OCI-LY7 (cell line): ENCODE measurements at regions not wholly inside any gene's neighbourhood (a gene's known extent, or its start where the extent isn't known, plus 50 kb on each side); places are given as distances from the start of the nearest gene placed in this dataset.
A peak's percentile ranks its signal among the peaks of the same experiment; 100 is the strongest.

Experiments
- BruUV-seq: library from RNA; stranded (reverse); fragments of 400-500 nt; replicated peaks from 2 replicates; lab custom pipeline; 2021; lab: Mats Ljungman, UMichigan
- CTCF ChIA-PET: fragments of 300-600 bp; sonication (Branson Sonifier 250); formaldehyde crosslinking; loops from one replicate; lab custom pipeline; 2022; ENCODE audit warnings: antibody characterized with exemption; ENCODE audit not compliant: unreplicated experiment; lab: Charles Lee
- POLR2A ChIA-PET: fragments of 300-600 bp; sonication (Branson Sonifier 250); formaldehyde crosslinking; loops from one replicate; lab custom pipeline; 2022; ENCODE audit warnings: antibody characterized with exemption; lab: Charles Lee
- DNase-seq: peaks from one replicate; pipeline ENCODE4 v3.0.0-alpha.2; 2015; ENCODE audit warnings: low spot score
- H2AFZ ChIP-seq: fragments of 200-600 bp; sonication (generic), shearing (Covaris generic); 2 replicates; pipeline ENCODE4 v1.6.1; 2014; ENCODE audit warnings: mild to moderate bottlenecking, antibody characterized with exemption, low read length, moderate library complexity
- H3K27ac ChIP-seq: fragments of 200-600 bp; sonication (generic); 2 replicates; pipeline ENCODE4 v1.5.1; 2014; ENCODE audit warnings: mixed run types, low read depth, mild to moderate bottlenecking, moderate library complexity, low read length, inconsistent platforms; ENCODE audit not compliant: poor library complexity, severe bottlenecking
- H3K36me3 ChIP-seq: fragments of 200-600 bp; sonication (generic); 2 replicates; pipeline ENCODE4 v1.6.1; 2014; ENCODE audit warnings: mild to moderate bottlenecking, antibody characterized with exemption, low read length, moderate library complexity, mixed read lengths; ENCODE audit not compliant: insufficient read depth
- H3K4me1 ChIP-seq: fragments of 200-600 bp; sonication (generic); 2 replicates; pipeline ENCODE4 v1.5.1; 2014; ENCODE audit warnings: mild to moderate bottlenecking, low read length; ENCODE audit not compliant: insufficient read depth, poor library complexity, severe bottlenecking
- H3K4me2 ChIP-seq: fragments of 200-600 bp; sonication (generic); 2 replicates; pipeline ENCODE4 v1.6.1; 2014; ENCODE audit warnings: mild to moderate bottlenecking, low read length
- H3K4me3 ChIP-seq: fragments of 200-600 bp; sonication (generic); 2 replicates; pipeline ENCODE4 v1.5.1; 2014; ENCODE audit warnings: mild to moderate bottlenecking, low read depth, low read length; ENCODE audit not compliant: poor library complexity, severe bottlenecking
- H3K79me2 ChIP-seq: fragments of 200-600 bp; sonication (generic); 2 replicates; pipeline ENCODE4 v1.6.1; 2016; ENCODE audit warnings: low read depth, mild to moderate bottlenecking, low read length, moderate library complexity, mixed read lengths; ENCODE audit not compliant: insufficient read depth
- H3K9me2 ChIP-seq: fragments of 200-600 bp; sonication (generic); 2 replicates; pipeline ENCODE4 v1.6.1; 2016; ENCODE audit warnings: mild to moderate bottlenecking, low read length, mixed read lengths; ENCODE audit not compliant: insufficient read depth
- H3K9me3 ChIP-seq: fragments of 200-600 bp; sonication (generic); 2 replicates; pipeline ENCODE4 v1.6.1; 2014; ENCODE audit warnings: mild to moderate bottlenecking, mixed run types, low read length, mixed read lengths
- H4K20me1 ChIP-seq: fragments of 200-600 bp; sonication (generic); 2 replicates; pipeline ENCODE4 v1.6.1; 2014; ENCODE audit warnings: mild to moderate bottlenecking, antibody characterized with exemption, low read length, moderate library complexity, mixed read lengths; ENCODE audit not compliant: insufficient read depth
- CTCF ChIP-seq: fragments of 200-600 bp; sonication (generic); conservative IDR thresholded peaks from 2 replicates; pipeline ENCODE4 v1.5.1; 2014; ENCODE audit warnings: mild to moderate bottlenecking, antibody characterized with exemption, low read length, moderate library complexity, mixed read lengths
- EZH2phosphoT487 ChIP-seq: fragments of 200-600 bp; sonication (generic); IDR thresholded peaks from 2 replicates; pipeline ENCODE4 v1.6.1; 2018; ENCODE audit warnings: low read depth, borderline replicate concordance, mild to moderate bottlenecking, mixed run types, antibody characterized with exemption, low read length, moderate library complexity, mixed read lengths
- intact Hi-C: fragments of 100-400 bp; cut with micrococcal nuclease; formaldehyde crosslinking; loops from one replicate; pipeline ENCODE4 v1.10.0; 2022; ENCODE audit not compliant: unreplicated experiment

- no TSS peak for BruUV-seq
Observed at GRCh38 chr4:180665994-180666824, 1577.0 kb upstream of the TENM3 start.

GRCh38 chr4:180668732-180669131 lies 1574.5 kb upstream of the TENM3 start:
- DNase-seq = no peak
- no peak overlapping the region for H3K27ac ChIP-seq
- TF ChIP-seq CTCF = no peak
- TF ChIP-seq EZH2phosphoT487 = no peak
- peaks cover 52% of the 10 kb centered on the region for H3K4me1 ChIP-seq
- no peak overlapping the region for H3K4me3 ChIP-seq
- peaks cover 5% of the 10 kb centered on the region; the same call in 1 of the 2 replicates for H3K9me3 ChIP-seq
- no peaks in the 10 kb centered on the region for H3K9me2 ChIP-seq
- intact Hi-C loops = loop anchor here (5.0 kb wide), 2 partner anchors 159 to 474 kb away; no protein-coding TSS in a partner anchor
- BruUV-seq = no TSS peak
- H3K79me2 ChIP-seq = no peaks in the 10 kb centered on the region
- CTCF ChIA-PET = interaction anchor here (1.1 kb wide), 1 partner anchor 24 kb away, joined by 3 read pairs; no protein-coding TSS in a partner anchor
- H2AFZ ChIP-seq = no peak overlapping the region
- no peak overlapping the region for H3K4me2 ChIP-seq
- H3K36me3 ChIP-seq = peaks cover 22% of the 10 kb centered on the region
- POLR2A ChIA-PET = interaction anchor here (1.1 kb wide), 1 partner anchor 158 kb away, joined by 3 read pairs; no protein-coding TSS in a partner anchor
- no peaks in the 10 kb centered on the region for H4K20me1 ChIP-seq

More at GRCh38 chr4:180665994-180666824, 1577.0 kb upstream of the TENM3 start:
- ChIA-PET CTCF (interaction anchor here (1.0 to 1.1 kb wide), 2 partner anchors 14 to 255 kb away, joined by 3 read pairs; no protein-coding TSS in a partner anchor), POLR2A (interaction anchor here (0.5 to 1.4 kb wide), 6 partner anchors 11 to 624 kb away, joined by 3 to 4 read pairs (median 4); no protein-coding TSS in a partner anchor)
- Histone ChIP-seq H3K27ac (peak overlapping the region; percentile 55), H3K4me2 (no peak overlapping the region), H3K9me3 (no peaks in the 10 kb centered on the region), H3K79me2 (no peaks in the 10 kb centered on the region), H3K9me2 (no peaks in the 10 kb centered on the region), H2AFZ (peak overlapping the region; percentile 84), H3K4me3 (no peak overlapping the region), H3K4me1 (peaks cover 35% of the 10 kb centered on the region), H4K20me1 (no peaks in the 10 kb centered on the region), H3K36me3 (peaks cover 9% of the 10 kb centered on the region)
- peak; percentile 72 for DNase-seq
- intact Hi-C loops = loop anchor here (2.0 to 5.0 kb wide), 5 partner anchors 69 to 476 kb away; no protein-coding TSS in a partner anchor
- TF ChIP-seq CTCF (peak; percentile 90), EZH2phosphoT487 (no peak)
